Femur (tissue), 1 donor: ENCODE measurements at regions not wholly inside any gene's neighbourhood (a gene's known extent, or its start where the extent isn't known, plus 50 kb on each side); places are given as distances from the start of the nearest gene placed in this dataset.

ENCODE experiments used
- DNase-seq: peaks from one replicate; pipeline ENCODE4 v3.0.0-alpha.2; 2017

DNA sequence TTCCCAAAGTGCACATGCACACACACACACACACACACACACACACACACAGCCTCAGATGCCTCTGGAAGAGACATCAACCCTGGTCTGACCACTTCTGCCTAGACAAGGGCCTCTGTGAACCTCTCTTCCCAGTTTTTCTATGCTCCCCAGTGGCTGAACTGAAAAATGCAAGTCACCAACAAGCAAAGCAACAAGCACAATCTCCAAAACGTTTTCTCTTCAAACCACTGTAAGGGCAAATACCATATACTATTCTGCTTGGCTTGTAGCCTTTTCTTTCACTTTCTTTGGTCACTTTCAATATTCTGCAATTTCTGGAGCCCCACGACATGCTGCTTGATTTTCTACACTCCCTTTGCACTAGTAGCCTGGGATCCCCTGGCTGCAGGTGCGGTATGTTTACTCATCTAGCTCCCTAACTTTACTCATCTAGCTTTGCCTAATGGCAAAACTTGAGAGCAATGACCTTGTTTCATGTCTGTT lies 121.4 kb upstream of the DST start:
- no peak for DNase-seq

DNA sequence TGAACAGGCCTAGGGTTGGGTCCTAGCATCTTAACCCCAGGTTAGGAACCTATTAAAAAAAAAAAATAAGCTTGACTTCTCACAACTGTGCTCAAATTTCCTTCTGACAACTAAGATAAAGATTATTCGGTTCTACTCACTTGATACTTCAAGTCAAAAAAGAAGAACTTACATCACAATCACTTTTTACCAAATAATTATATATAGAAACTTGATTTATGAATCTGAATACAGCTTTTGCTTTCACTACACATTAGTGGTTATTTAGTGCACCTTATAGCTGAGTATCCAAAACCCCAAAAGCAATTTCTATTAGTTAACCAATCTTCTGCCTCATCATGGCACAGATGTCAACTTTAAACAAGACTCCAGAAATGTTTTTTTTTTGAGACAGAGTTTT lies 119.0 kb upstream of the DST start:
- DNase-seq = no peak

DNA sequence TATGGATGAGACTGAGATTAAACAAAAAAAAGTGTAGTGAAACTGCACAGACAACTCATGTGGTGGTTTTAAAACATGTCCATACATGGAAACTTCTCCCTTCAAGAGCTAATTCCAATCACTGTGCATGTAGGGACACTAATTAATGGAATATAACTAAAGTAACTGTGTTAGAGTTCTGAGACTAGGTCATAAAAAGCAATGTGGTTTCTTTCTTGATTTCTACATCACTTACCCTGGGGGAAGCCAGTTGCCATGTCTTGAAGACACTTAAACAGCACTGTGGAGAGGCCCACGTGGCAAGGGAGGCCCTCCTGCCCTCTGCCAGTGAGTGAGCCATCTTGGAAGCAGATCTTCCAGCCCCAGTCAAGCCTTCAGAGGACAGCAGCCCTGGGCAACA lies 118.2 kb upstream of the DST start:
- no peak for DNase-seq

DNA sequence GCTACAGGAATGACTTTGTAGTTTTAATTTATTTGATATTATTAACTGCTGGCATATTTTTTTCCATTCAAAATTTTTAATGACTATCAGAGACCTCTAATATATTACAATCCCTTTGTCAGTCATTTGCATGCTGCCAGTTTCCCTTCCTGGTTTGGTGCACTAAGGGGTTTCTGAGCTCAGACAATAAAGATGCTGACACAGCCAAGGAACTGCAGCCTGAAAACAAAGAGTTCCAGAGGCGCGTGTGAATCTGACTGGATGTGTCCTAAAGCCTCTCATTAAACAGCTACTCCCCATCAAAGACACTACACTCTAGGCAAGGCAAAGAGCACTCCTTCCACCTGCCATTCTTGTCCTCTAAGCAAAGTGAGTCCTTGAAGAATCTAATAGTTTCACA lies 116.8 kb upstream of the DST start:
- DNase-seq = no peak

DNA sequence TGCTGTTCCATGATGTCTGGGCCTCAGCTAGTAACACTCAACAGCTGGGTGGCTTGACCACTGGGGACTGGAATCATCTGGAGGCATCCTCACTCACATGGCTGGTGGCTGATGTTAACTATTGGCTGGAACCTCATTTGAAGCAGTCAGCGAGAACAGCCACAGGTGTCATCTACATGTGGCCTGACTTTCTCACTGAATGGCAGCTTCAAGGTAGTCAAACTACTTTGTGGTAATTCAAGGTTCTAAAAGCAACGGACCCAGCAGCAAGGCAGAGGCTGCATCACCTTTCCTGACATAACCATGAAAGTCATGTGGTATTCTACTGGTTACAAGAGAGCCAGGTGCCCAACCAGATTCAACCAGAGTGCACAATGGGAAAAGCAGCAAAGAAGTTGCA lies 115.9 kb upstream of the DST start:
- DNase-seq = no peak

DNA sequence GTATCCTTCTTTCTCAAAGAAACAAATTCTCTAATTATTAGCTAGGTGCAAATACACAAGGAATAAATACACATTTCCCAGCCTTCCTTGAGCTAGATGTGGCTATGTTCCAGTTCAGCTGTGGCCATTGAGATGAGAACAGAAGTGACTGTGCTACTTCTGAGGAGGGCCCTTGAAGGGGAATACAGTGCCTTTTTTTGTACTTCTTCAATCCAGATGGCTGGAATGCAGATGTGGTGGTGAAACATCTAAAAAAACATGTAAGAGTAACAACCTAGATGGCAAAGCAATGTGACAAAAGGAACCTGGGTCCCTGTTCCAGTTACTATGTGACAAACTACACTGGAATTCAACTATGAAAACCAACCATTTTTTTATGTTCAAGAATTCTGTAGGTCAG lies 115.4 kb upstream of the DST start:
- no peak for DNase-seq

DNA sequence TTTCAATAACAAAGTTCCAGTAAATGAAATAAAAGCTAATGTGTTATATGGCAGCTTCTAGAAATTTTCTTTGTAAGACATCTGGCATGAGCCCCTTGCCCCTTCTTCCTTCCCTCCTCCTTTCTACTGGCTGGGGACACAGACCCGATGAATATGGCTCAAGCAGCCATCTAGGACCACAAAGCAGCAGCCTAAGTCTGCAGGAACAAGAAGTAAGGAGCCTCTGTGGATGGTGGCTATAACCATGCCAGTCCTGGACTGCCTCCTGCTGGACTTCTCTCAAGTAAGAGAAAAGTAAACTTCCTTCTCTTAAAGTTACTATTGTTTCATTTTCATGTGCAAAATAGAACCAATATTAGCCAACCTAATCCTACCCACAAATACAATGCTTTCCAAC lies 114.9 kb upstream of the DST start:
- no peak for DNase-seq

DNA sequence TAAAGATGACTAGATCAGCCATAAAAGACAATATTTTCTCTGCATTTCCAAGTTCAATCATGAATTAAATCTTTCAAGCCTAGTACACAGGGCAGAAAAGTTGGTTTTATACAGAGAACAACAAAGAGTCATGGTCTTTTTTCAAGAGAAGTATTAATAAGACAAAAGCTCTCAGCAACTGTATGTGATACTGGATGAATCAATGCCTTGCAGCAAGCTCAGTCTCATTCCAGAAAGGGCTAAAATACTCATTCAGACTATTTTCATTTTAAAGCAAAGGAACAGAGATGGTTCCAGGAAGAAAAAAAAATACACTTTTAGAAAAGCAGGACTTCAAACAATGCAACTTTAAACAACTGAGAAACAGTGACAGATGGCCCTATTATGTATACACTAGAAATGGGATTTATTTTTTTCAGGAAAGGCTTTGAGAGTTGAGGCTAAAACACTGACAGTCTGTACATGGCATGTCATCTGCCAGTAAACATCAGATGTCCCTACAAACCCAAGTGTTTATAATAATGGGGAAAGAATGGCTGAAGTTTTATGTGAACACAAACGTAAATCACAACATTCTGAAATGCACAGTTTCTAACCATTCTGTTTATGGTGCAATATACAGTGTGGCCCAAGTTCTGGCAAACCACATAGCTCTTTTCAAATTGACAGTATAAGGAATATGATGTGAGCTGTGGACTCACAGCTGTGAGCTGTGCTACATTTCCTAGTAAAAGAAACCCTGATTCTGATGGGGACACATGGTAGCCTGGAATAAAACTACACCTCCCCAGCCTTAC lies 114.3 kb upstream of the DST start:
- no peak for DNase-seq

DNA sequence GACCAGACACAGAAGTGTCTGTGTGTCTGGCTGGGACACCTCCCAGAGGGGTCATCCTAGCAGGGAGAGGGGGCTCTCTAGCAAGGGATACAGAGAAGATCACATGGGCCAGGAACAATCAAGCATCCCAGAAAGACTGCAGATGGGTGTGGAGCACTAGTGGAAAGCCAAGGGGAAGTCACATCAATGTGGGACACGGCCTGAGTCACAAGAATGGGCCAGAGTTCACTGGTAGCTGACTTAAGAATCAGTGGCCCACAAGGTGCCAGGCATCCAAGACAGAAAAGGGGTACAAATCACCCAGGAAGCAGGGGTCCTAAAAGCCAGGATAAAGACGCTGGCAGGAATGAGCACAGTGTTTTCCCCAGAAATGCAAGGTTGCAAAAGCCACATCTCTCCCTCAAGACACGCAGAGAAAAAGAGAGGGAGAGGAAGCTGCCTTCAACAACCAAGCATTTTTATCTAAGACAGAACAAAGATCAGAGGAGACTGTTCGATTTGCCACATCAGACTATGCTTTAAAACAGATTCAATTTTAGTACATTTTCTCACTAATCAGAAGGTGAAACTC lies 113.6 kb upstream of the DST start:
- DNase-seq = no peak

DNA sequence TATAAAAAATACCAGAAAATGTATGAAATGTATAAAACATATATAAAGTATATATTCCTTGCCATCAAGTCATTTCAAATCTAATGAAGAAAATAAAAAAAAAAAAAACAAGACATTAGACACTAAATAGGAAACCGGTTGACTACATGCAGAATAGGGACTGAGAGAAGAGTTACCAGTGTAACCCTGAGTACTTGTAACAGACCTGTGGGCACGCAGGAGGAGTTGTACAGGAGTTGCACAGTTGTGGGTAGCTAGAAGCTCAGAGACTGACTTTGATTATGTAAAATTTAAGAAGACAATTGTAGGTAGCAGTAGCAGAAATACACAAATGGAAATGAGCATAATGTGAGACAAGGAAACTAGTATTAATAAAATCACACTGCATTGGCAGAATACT lies 112.4 kb upstream of the DST start:
- no peak for DNase-seq

DNA sequence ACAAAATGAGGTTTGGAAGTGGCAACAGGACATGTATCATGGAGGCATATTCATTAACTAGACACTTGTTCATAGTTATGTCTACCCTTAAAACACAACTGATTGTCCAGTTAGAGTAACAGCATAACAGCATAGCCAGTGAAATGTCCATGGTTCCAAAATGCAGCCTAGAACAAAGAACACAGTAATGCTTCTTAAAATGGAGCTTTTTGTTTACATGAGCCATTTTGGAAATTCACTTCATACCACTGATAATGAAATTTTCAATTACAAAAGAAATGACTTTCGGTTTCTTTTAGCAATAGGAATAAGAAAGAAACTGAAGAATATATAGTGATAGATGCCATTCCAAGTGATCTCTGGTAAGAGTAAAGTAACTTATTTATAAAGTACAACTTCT lies 111.1 kb upstream of the DST start:
- no peak for DNase-seq

DNA sequence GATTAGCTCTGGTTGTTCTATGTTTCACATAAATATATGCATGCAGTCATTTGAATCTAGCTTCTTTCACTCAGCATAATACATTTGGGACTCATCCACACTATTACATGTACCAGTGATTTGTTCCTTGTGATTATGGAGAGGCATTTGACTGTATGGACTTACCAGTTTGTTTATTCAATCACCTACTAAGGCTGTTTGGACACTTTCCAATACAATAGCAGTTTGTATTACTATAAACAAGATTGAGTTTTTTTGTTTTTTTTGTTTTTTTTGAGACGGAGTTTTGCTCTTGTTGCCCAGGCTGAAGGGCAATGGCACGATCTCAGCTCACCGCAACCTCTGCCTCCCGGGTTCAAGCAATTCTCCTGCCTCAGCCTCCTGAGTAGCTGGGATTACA lies 109.8 kb upstream of the DST start:
- no peak for DNase-seq

DNA sequence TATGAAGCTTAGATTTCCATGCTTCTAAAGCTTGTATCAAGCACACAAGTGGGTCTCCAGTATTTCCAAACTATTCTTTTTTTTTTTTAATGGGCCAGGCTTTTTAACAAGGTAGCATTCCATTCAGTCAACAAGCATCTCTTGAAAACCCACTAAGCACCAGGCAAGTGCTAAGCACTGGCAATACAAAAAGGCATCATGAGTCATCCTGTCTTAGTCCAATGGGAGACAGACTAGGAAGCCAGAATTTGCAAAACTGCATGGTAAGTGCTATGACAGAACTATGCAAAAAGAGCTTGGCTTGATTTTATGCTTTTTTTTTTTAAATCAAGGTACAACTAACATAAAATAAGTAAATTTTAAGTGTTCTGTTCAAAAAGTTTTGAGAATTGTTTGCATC lies 109.3 kb upstream of the DST start:
- DNase-seq = no peak

DNA sequence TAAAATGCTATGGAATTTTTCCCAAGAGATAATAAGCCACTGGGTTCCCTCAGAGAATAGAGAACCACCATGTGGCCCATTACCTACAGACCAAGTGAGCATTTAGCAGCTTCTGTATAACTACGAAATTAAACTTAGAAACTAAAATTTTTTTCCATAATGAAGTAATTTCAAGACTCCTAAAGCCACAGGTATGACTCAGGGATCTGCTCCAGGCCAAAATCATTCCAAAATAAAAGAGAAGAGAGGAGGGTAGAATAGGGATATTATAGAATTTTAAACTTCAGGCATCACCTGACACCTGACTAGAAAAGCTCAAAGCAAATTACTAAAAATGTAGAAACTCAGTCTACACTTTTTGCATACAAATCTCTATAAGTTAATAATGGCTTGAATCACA lies 108.9 kb upstream of the DST start:
- DNase-seq = no peak

DNA sequence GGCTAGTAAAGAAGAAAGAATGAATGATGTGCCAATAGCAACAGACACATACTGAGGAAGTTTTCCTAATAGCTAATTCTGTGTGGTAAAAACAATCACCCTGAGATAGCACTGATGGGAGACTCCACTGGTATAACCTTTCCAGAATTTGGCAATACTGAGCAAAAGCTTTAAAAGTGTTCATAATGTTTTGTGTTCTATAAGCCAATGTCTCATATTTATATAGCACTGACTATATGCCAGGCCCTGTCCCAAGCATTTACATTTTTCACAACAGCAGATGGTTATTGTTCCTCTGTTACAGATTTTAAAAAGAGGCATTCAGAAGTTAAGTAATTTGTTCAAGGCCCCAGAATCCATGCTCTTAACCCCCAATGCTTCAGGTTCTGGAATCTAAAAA lies 108.0 kb upstream of the DST start:
- DNase-seq = no peak

DNA sequence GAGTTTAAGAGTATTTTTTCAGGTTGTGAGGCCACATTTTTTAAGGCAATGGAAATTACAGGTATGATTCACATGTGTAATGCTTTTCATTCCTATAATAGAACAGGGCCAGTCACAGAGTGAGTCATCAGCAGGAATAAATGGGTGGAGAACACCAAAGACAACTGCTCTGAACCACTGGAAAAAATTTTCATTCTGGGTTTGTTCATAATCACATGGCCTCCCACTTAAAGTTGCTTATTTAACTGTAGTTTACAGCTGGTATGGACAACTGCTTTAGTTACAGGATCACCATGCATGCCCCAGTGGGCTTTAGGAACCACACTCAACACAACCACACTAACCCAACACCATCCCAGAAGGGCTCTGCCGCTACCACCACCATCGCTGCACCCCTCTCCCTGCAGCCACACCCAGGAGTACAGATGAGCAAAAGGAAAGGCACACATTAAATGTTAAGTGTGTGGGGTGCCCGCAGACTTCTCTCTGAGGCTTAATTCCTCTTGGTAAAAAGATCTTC lies 107.0 kb upstream of the DST start:
- no peak for DNase-seq

DNA sequence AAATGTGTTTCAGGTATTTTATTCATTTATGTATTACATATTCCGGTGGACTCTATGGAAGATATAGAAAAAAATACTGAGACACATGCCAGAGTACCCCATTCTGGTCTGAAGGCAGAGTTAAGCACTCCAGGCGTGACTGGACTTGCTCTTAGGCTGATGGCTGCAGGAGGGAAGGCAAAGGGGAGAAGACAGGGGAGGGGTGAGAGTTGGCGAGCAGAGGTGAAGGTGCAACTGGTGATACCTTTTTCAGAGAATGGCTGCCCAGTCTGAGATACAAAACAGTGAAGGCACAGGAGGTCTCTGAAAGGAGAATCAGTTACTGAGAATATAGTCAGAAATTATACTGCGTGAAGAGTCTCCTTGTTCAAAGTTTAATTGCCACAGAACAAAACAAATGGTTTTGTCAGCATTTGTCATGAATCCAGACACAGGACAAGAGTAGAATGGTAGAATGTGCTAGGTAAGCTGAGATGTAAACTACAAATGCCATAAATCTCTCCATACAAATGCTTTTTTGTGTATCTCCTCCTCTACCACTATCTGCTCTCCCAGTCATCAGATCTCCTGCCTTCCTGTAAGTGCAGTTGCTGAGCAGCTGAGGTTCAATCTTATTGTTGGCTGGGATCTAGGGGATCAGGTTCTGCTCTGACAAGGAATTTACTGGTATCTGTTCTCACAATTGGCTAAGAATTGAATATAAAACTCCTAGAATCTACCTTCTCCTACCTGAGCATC lies 104.2 kb upstream of the DST start:
- no peak for DNase-seq

DNA sequence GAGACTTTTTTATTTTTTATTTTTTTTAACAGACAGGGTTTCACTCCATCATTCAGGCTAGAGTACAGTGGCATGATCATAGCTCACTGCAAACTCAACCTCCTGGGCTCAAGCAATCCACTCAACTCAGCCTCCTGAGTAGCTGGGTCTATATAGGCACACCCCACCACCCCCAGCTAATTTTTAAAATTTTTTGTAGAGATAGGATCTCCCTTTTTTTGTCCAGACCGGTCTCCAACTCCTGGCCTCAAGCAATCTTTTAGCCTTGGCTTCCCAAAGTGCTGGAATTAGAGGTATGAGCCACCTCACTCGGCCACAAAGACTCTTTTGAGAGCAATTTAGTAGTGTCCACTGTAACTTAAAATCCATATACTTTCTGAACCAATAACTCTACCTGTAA lies 103.3 kb upstream of the DST start:
- no peak for DNase-seq

DNA sequence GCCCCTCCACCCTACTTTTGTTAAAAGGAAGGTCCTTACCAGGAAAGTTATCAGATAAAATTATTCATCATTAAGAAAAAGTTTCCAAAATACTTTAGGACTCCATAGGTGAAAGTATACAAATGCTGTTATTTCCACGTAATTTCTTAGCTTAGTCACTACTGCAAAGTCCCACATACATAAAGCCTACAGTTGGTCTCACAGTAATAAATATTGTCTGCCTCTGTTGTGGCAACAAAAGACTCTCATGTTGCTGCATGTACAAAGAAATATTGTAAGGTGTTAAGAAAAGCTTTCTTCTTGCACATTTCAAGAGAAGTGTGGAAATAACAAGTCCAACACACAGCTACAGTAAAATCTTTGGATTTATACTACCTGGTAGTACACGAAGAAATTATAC lies 102.4 kb upstream of the DST start:
- DNase-seq = no peak

DNA sequence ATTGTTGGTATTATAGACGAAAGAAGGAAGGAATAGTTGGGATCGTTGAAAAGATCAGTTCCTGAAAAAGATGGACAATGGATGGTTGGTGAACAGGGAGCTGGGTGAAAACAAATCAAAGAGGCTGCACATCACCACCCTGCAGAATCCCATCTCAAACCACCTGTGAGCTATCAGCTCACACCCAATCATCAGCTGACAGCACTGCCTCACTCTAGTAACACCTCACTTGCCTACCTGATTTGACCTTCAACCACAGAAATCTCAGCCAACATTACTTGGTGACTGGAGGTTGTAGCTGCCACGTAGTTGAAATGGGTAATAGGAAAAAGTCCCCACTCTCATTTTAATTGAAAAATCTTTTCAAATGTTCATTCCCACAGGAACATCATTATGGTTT lies 101.8 kb upstream of the DST start:
- DNase-seq = no peak

DNA sequence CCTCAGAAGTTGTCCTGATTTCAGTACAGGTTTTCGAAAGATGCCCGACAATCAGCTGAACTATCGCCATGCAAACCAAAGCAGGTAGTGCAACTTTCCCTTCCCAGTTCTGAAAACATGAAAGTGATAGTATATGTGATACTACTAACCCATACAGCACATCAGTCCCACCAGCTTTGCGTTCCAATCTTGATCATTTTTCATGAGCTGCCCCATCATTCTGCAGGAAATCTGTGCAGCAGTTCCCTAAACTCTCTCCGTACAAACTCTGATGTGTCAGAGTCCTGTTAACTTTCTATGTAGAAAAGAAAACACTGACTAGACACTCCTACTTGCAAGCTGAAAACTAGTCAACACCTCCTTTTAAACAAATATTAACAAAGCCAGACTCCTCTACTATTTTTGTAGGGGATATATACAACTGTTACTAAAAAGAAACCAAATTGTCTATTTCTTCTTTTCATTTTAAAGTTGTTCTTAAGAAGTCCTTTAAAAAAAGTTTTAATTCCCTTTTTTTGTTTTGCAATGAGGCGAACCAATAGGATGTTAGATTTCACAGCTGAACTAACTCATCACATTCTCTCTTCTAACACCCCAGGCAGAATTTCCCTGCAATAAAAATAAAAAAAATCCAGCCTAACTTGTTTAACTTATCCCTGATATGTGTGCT lies 99.6 kb upstream of the DST start:
- no peak for DNase-seq

DNA sequence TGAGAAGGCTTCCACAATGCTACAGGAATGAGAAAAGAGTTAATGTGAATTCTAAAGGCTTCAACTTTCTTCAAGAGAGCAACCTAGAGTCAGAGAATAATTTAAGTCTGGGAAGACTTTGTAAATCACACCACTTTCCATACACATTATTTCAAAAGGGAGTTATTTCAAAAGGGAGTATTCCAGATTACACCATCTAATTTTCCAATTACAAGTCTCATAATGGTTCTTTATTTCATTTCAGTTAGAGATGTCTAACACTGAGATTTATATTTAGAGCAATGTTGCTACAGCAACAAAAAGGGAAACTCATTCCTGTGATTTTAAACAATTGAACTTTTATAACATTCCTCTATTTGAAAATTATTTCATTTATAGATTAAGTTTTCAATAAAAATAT lies 98.8 kb upstream of the DST start:
- DNase-seq = no peak
